B cell (primary cell): ENCODE measurements at regions not wholly inside any gene's neighbourhood (a gene's known extent, or its start where the extent isn't known, plus 50 kb on each side); places are given as distances from the start of the nearest gene placed in this dataset.

Experiments
- ATAC-seq: fragments of 200-7000 bp; cut with Tn5 transposase; one replicate; pipeline ENCODE4 v1.10.0; 2021; ENCODE audit warnings: low read depth, mild to moderate bottlenecking, moderate number of reproducible peaks, moderate library complexity
- CTCF ChIA-PET: fragments of 350-600 bp; sonication (Branson Sonifier 250); formaldehyde crosslinking; loops from one replicate; lab custom pipeline; 2021; ENCODE audit warnings: antibody characterized with exemption, inconsistent platforms; lab: Charles Lee
- POLR2A ChIA-PET: fragments of 350-600 bp; sonication (Branson Sonifier 250); formaldehyde crosslinking; loops from one replicate; lab custom pipeline; 2021; ENCODE audit warnings: antibody characterized with exemption; lab: Charles Lee
- DNase-seq: peaks from one replicate; pipeline ENCODE4 v3.0.0; 2013
- H2AFZ ChIP-seq: 2 replicates; pipeline ENCODE4 v1.6.1; 2012; ENCODE audit warnings: mild to moderate bottlenecking, low read depth, low read length; ENCODE audit not compliant: insufficient read depth, poor library complexity, severe bottlenecking
- H3K27ac ChIP-seq, 2 donors: 1 replicate in 1 of 2; 2 replicates in 1 of 2; pipeline ENCODE4 v1.5.1; 2012 to 2013; ENCODE audit warnings: low read length in 2 of 2, mild to moderate bottlenecking in 2 of 2, moderate library complexity in 1 of 2
- H3K27me3 ChIP-seq, 4 experiments: fragments of 200-600 bp in 1 of 4; sonication (generic) in 1 of 4; replicated peaks in 1 of 4; 1 replicate in 2 of 4; 2 replicates in 2 of 4; pipeline versions ENCODE4 v1.6.1 to v1.7.0; 2013 to 2016; ENCODE audit warnings: low read length in 3 of 4, mild to moderate bottlenecking in 2 of 4, mixed read lengths in 1 of 4, moderate library complexity in 1 of 4; ENCODE audit not compliant: insufficient read depth in 4 of 4, control insufficient read depth in 3 of 4; ENCODE audit errors: control extremely low read depth in 1 of 4
- H3K36me3 ChIP-seq, 2 experiments: replicated peaks in 1 of 2; 1 replicate in 1 of 2; 2 replicates in 1 of 2; pipeline versions ENCODE4 v1.6.1 to v1.7.1; 2013; ENCODE audit warnings: low read length in 1 of 2; ENCODE audit not compliant: insufficient read depth in 2 of 2, control insufficient read depth in 1 of 2; ENCODE audit errors: control extremely low read depth in 1 of 2, extremely low read depth in 1 of 2
- H3K4me1 ChIP-seq, 2 donors: fragments of 200-600 bp in 1 of 2; sonication (generic) in 1 of 2; 1 replicate in 1 of 2; 2 replicates in 1 of 2; pipeline versions ENCODE4 v1.5.1 to v1.6.1; 2013 to 2017; ENCODE audit warnings: low read length in 2 of 2; ENCODE audit not compliant: control insufficient read depth in 2 of 2, insufficient read depth in 2 of 2
- H3K4me2 ChIP-seq: replicated peaks from 2 replicates; pipeline ENCODE3; 2012; ENCODE audit warnings: mild to moderate bottlenecking, low read depth, low read length; ENCODE audit not compliant: poor library complexity, severe bottlenecking
- H3K4me3 ChIP-seq, 5 experiments: fragments of 200-600 bp in 1 of 5; sonication (generic) in 1 of 5; 1 replicate in 3 of 5; 2 replicates in 2 of 5; pipeline versions ENCODE4 v1.5.1 to v1.7.0; 2011 to 2016; ENCODE audit warnings: low read length in 4 of 5, mild to moderate bottlenecking in 4 of 5, low read depth in 2 of 5, control low read depth in 1 of 5, moderate library complexity in 1 of 5; ENCODE audit not compliant: insufficient read depth in 1 of 5; ENCODE audit errors: control extremely low read depth in 1 of 5, extremely low read depth in 1 of 5
- H3K79me2 ChIP-seq: fragments of 200-600 bp; sonication (generic); one replicate; pipeline ENCODE4 v1.6.0; 2016; ENCODE audit warnings: low read length; ENCODE audit not compliant: control insufficient read depth, insufficient read depth
- H3K9ac ChIP-seq: fragments of 200-600 bp; sonication (generic); 2 replicates; pipeline ENCODE4 v1.6.1; 2017; ENCODE audit warnings: mild to moderate bottlenecking, low read length, moderate library complexity
- H3K9me3 ChIP-seq, 3 donors: one replicate each; pipeline versions ENCODE4 v1.6.1 to v1.7.1; 2013; ENCODE audit warnings: low read length in 2 of 3; ENCODE audit not compliant: control insufficient read depth in 2 of 3, insufficient read depth in 1 of 3; ENCODE audit errors: control extremely low read depth in 1 of 3
- H4K20me1 ChIP-seq: 2 replicates; pipeline ENCODE4 v1.6.0; 2012; ENCODE audit warnings: mild to moderate bottlenecking, low read length; ENCODE audit not compliant: insufficient read depth, control insufficient read depth, poor library complexity, severe bottlenecking
- H3K27ac Mint-ChIP-seq: one replicate; pipeline ENCODE4 v1.8.0; 2021; ENCODE audit warnings: mixed read lengths
- H3K27me3 Mint-ChIP-seq: one replicate; pipeline ENCODE4 v1.8.0; 2021; ENCODE audit warnings: mixed read lengths
- H3K4me1 Mint-ChIP-seq: one replicate; pipeline ENCODE4 v1.8.0; 2021; ENCODE audit warnings: mixed read lengths
- H3K4me3 Mint-ChIP-seq: one replicate; pipeline ENCODE4 v1.8.0; 2021; ENCODE audit warnings: mixed read lengths
- H3K9me3 Mint-ChIP-seq: one replicate; pipeline ENCODE4 v1.8.0; 2022; ENCODE audit warnings: mixed read lengths; ENCODE audit not compliant: insufficient read depth
- CTCF ChIP-seq: fragments of 200-600 bp; IDR thresholded peaks from one replicate; pipeline ENCODE4 v1.8.0; 2022; ENCODE audit warnings: antibody characterized with exemption, mild to moderate bottlenecking
- EZH2 ChIP-seq: IDR thresholded peaks from 2 replicates; pipeline ENCODE4 v1.6.1; 2012; ENCODE audit warnings: borderline replicate concordance, low read depth, mild to moderate bottlenecking, moderate library complexity, low read length; ENCODE audit not compliant: insufficient read depth, poor library complexity, severe bottlenecking
- WGBS: methylation state at CpG from one replicate; pipeline ENCODE4 v1.1.5; 2013; ENCODE audit warnings: missing lambda C conversion rate; ENCODE audit not compliant: insufficient coverage; 5-methylcytosine and 5-hydroxymethylcytosine counted together
- intact Hi-C: fragments of 100-400 bp; cut with micrococcal nuclease; formaldehyde crosslinking; loops from one replicate; pipeline ENCODE4 v1.10.0; 2022

- CTCF ChIA-PET, result no interaction called here
- no peak overlapping the region for H2AFZ ChIP-seq
- TF ChIP-seq CTCF, result no peak
- no peak for TF ChIP-seq EZH2
- no peak for ATAC-seq
- WGBS, result no CpG with 5 or more reads among the region's 2 CpGs
- no peak overlapping the region for H3K4me2 ChIP-seq
- no peak overlapping the region for H3K27ac ChIP-seq
- no peaks in the 10 kb centered on the region for H3K27me3 ChIP-seq
- no peak for DNase-seq
- no peak overlapping the region for H3K4me3 ChIP-seq
- Mint-ChIP-seq H3K27me3 (no peaks in the 10 kb centered on the region), H3K27ac (no peak overlapping the region), H3K4me3 (no peak overlapping the region), H3K4me1 (no peaks in the 10 kb centered on the region), H3K9me3 (no peaks in the 10 kb centered on the region)
- H3K4me1 ChIP-seq, result no peaks in the 10 kb centered on the region
- H3K36me3 ChIP-seq, result no peaks in the 10 kb centered on the region
- H3K9me3 ChIP-seq, result peaks cover 0 to 1% (median 0%) of the 10 kb centered on the region in 3 donors
- H4K20me1 ChIP-seq, result no peaks in the 10 kb centered on the region
- intact Hi-C loops, result no loop called here
- POLR2A ChIA-PET, result no interaction called here
- H3K9ac ChIP-seq, result no peak overlapping the region
- H3K79me2 ChIP-seq, result no peaks in the 10 kb centered on the region
Observed at GRCh38 chr1:194080826-194081225, 894.4 kb upstream of the B3GALT2 start.

- Mint-ChIP-seq H3K27me3 (no peaks in the 10 kb centered on the region), H3K9me3 (no peaks in the 10 kb centered on the region), H3K4me3 (no peak overlapping the region), H3K4me1 (no peaks in the 10 kb centered on the region), H3K27ac (no peak overlapping the region)
- Histone ChIP-seq H4K20me1 (no peaks in the 10 kb centered on the region), H3K4me3 (no peak overlapping the region), H3K9me3 (peaks cover 0 to 1% (median 0%) of the 10 kb centered on the region in 3 donors), H2AFZ (no peak overlapping the region), H3K9ac (no peak overlapping the region), H3K4me1 (no peaks in the 10 kb centered on the region), H3K4me2 (no peak overlapping the region), H3K27ac (no peak overlapping the region), H3K36me3 (no peaks in the 10 kb centered on the region), H3K79me2 (no peaks in the 10 kb centered on the region), H3K27me3 (no peaks in the 10 kb centered on the region)
- no peak for DNase-seq
- CTCF ChIA-PET, result no interaction called here
- no peak for ATAC-seq
- POLR2A ChIA-PET, result no interaction called here
- no peak for TF ChIP-seq CTCF
- TF ChIP-seq EZH2, result no peak
- WGBS, result 20% methylated on average over 1 of the region's 1 CpG
- intact Hi-C loops, result no loop called here
Observed at GRCh38 chr1:194078765-194079164, 892.4 kb upstream of the B3GALT2 start.
